ENCODE measurements at regions not wholly inside any gene's neighbourhood (a gene's known extent, or its start where the extent isn't known, plus 50 kb on each side); places are given as distances from the start of the nearest gene placed in this dataset.

- TF ChIP-seq POLR2A (IDR thresholded peaks at IDR 0.05; ENCODE audit: low read length) = no peak
- TF ChIP-seq GATA1 (IDR thresholded peaks at IDR 0.05; ENCODE audit: low read depth, low read length) = no peak
Measured at GRCh38 chr9:90505695-90506094, 136.9 kb downstream of the DIRAS2 start.
